ENCODE measurements at regions not wholly inside any gene's neighbourhood (a gene's known extent, or its start where the extent isn't known, plus 50 kb on each side); places are given as distances from the start of the nearest gene placed in this dataset.

GRCh38 chr18:73831688-73832087, 315.9 kb downstream of the FBXO15 start:
- TF ChIP-seq ZFX (IDR thresholded peaks at IDR 0.05; ENCODE audit: borderline replicate concordance) (no peak), CTCF (IDR thresholded peaks at IDR 0.05) (no peak)
- H3K27ac ChIP-seq, result no peak overlapping the region

GRCh38 chr18:73829146-73829545, 318.5 kb downstream of the FBXO15 start:
- no peak overlapping the region for H3K27ac ChIP-seq
- TF ChIP-seq ZFX (IDR thresholded peaks at IDR 0.05; ENCODE audit: borderline replicate concordance) (no peak), CTCF (IDR thresholded peaks at IDR 0.05) (no peak)

GRCh38 chr18:73827801-73828200, 319.8 kb downstream of the FBXO15 start:
- TF ChIP-seq ZFX (IDR thresholded peaks at IDR 0.05; ENCODE audit: borderline replicate concordance), result no peak
- no peak for TF ChIP-seq CTCF (IDR thresholded peaks at IDR 0.05)
- H3K27ac ChIP-seq, result no peak overlapping the region

- TF ChIP-seq ZFX (IDR thresholded peaks at IDR 0.05; ENCODE audit: borderline replicate concordance) (no peak), CTCF (IDR thresholded peaks at IDR 0.05) (no peak)
- no peak overlapping the region for H3K27ac ChIP-seq
Measured at GRCh38 chr18:73826098-73826497, 321.5 kb downstream of the FBXO15 start.

- no peak for TF ChIP-seq CTCF (IDR thresholded peaks at IDR 0.05)
- no peak for TF ChIP-seq ZFX (IDR thresholded peaks at IDR 0.05; ENCODE audit: borderline replicate concordance)
- no peak overlapping the region for H3K27ac ChIP-seq
Measured at GRCh38 chr18:73824671-73825070, 323.0 kb downstream of the FBXO15 start.

GRCh38 chr18:73812423-73812822, 335.2 kb downstream of the FBXO15 start:
- no peak for TF ChIP-seq ZFX (IDR thresholded peaks at IDR 0.05; ENCODE audit: borderline replicate concordance)
- no peak for TF ChIP-seq CTCF (IDR thresholded peaks at IDR 0.05)
- no peak overlapping the region for H3K27ac ChIP-seq

- TF ChIP-seq ZFX (IDR thresholded peaks at IDR 0.05; ENCODE audit: borderline replicate concordance) (no peak), CTCF (IDR thresholded peaks at IDR 0.05) (no peak)
- no peak overlapping the region for H3K27ac ChIP-seq
Measured at GRCh38 chr18:73807551-73808192, 340.0 kb downstream of the FBXO15 start.

Data from 22Rv1 (cell line).